Tibial artery (tissue), 4 donors: ENCODE measurements at regions not wholly inside any gene's neighbourhood (a gene's known extent, or its start where the extent isn't known, plus 50 kb on each side); places are given as distances from the start of the nearest gene placed in this dataset.

Experiments
- DNase-seq, 2 donors: peaks; one replicate each; pipeline ENCODE4 v3.0.0-alpha.2; 2019
- H3K27ac ChIP-seq, 2 donors: fragments of 200-600 bp; sonication (generic) in 1 of 2; 1 replicate in 1 of 2; 2 replicates in 1 of 2; pipeline ENCODE4 v1.5.1; 2018 to 2019; ENCODE audit warnings: mild to moderate bottlenecking in 1 of 2
- H3K27me3 ChIP-seq, 2 donors: fragments of 200-600 bp; sonication (generic) in 1 of 2; one replicate each; pipeline versions ENCODE4 v1.5.1 to v1.6.0; 2016 to 2019
- H3K36me3 ChIP-seq, 3 donors: fragments of 200-600 bp; sonication (generic) in 2 of 3; one replicate each; pipeline ENCODE4 v1.5.1; 2016 to 2019; ENCODE audit warnings: mild to moderate bottlenecking in 2 of 3
- H3K4me1 ChIP-seq, 4 donors: fragments of 200-600 bp; sonication (generic) in 2 of 4; 1 replicate in 3 of 4; 2 replicates in 1 of 4; pipeline ENCODE4 v1.5.1; 2016 to 2019
- H3K4me3 ChIP-seq, 2 donors: fragments of 200-600 bp; sonication (generic) in 1 of 2; 1 replicate in 1 of 2; 2 replicates in 1 of 2; pipeline ENCODE4 v1.5.1; 2018 to 2019; ENCODE audit warnings: mild to moderate bottlenecking in 2 of 2
- H3K9me3 ChIP-seq, 3 donors: fragments of 200-600 bp; sonication (generic) in 1 of 3; one replicate each; pipeline ENCODE4 v1.5.1; 2016 to 2019
- intact Hi-C: fragments of 100-400 bp; cut with DNase I; formaldehyde crosslinking; loops from one replicate; pipeline ENCODE4 v1.15.0; 2023; ENCODE audit warnings: low total_unique reads
- TF ChIP-seq, protein P1 (sequence below), 2 experiments: fragments of 200-600 bp in 1 of 2; fragments of 450-650 bp in 1 of 2; IDR thresholded peaks; one replicate each; pipeline ENCODE4 v1.5.1; 2017 to 2019; ENCODE audit warnings: antibody characterized with exemption in 2 of 2, mild to moderate bottlenecking in 1 of 2, moderate library complexity in 1 of 2

DNA sequence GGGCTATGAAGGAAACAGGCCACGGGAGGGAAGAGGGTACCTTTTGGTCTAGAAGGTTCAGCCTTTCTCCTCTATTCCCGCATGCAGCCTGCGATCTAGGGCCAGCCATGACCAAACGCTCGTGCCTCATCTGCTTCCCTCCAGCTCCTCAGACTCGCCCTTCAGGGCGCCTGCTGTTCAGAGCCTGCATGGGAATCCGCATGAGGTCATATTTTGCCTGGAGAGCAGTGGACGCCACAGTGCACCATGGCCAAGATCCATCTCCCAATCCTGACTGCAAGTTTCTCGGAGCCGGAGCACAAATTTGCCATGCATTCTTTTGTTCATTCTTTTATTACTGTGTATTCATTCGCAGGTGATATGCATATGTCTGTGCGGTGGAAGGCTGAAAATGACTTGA is 608.1 kb downstream of the QKI start:
- Histone ChIP-seq H3K27ac (no peak overlapping the region), H3K4me1 (no peaks in the 10 kb centered on the region), H3K36me3 (no peaks in the 10 kb centered on the region), H3K4me3 (no peak overlapping the region), H3K9me3 (no peaks in the 10 kb centered on the region), H3K27me3 (peaks cover 0 to 15% of the 10 kb centered on the region in 2 donors)
- intact Hi-C loops, result no loop called here
- DNase-seq, result no peak
- TF ChIP-seq, protein P1, sequence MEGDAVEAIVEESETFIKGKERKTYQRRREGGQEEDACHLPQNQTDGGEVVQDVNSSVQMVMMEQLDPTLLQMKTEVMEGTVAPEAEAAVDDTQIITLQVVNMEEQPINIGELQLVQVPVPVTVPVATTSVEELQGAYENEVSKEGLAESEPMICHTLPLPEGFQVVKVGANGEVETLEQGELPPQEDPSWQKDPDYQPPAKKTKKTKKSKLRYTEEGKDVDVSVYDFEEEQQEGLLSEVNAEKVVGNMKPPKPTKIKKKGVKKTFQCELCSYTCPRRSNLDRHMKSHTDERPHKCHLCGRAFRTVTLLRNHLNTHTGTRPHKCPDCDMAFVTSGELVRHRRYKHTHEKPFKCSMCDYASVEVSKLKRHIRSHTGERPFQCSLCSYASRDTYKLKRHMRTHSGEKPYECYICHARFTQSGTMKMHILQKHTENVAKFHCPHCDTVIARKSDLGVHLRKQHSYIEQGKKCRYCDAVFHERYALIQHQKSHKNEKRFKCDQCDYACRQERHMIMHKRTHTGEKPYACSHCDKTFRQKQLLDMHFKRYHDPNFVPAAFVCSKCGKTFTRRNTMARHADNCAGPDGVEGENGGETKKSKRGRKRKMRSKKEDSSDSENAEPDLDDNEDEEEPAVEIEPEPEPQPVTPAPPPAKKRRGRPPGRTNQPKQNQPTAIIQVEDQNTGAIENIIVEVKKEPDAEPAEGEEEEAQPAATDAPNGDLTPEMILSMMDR (IDR thresholded peaks at IDR 0.05), result no peak

DNA sequence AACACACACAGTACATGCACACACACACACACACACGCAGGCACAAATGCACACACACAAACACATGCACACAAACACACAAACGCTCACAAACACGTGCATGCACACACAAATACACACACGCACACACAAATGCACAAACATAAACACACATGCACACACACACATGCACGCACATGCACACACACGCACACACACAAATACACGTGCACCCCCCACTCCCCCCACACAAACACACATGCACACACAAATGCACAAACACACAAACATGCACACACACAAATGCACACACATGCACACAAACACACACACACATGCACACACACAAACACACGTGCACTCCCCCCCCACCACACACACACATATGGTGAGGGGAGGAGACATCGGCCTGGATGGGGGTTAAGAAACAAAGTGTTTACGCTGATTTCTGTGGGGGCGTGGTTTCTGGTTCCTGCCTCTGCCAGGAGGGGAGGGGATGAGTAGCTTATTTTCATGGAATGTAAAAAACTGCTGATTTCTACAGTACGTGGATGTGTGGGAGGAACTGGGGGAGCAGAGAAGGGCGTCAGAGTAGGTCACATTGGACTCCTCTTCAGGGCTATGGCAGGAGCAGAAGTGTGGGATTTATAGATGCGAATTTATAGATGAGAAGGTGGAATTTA is 607.2 kb downstream of the QKI start:
- Histone ChIP-seq H3K36me3 (no peaks in the 10 kb centered on the region), H3K9me3 (no peaks in the 10 kb centered on the region), H3K27me3 (peaks cover 0 to 15% of the 10 kb centered on the region in 2 donors), H3K4me3 (no peak overlapping the region), H3K27ac (no peak overlapping the region), H3K4me1 (no peaks in the 10 kb centered on the region)
- DNase-seq, result no peak
- TF ChIP-seq, protein P1 (IDR thresholded peaks at IDR 0.05), result no peak
- intact Hi-C loops, result no loop called here

DNA sequence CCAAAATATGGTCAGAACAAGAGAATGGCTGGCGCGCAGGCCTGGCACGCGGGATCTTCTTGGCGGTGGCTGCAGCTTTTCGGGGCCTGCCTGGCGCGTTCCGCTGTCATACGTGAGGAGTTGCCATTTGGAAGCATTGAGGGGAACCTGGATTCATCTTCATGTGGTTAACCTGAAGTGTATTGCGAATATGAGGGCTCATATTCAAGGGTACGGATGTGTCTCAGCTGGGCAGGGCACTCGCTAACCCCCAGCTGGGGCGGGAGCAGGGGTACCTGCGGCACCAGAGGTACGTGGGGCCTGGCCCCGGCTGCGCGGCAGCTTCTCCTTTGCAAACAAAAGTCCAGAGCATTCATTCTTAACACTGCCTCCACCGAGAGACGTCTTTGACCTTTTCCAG is 605.6 kb downstream of the QKI start:
- no peaks in the 10 kb centered on the region for H3K4me1 ChIP-seq
- intact Hi-C loops, result no loop called here
- peaks cover 0 to 15% of the 10 kb centered on the region in 2 donors for H3K27me3 ChIP-seq
- no peaks in the 10 kb centered on the region for H3K9me3 ChIP-seq
- H3K36me3 ChIP-seq, result no peaks in the 10 kb centered on the region
- DNase-seq, result no peak
- H3K4me3 ChIP-seq, result no peak overlapping the region
- H3K27ac ChIP-seq, result no peak overlapping the region
- TF ChIP-seq, protein P1 (IDR thresholded peaks at IDR 0.05), result no peak

DNA sequence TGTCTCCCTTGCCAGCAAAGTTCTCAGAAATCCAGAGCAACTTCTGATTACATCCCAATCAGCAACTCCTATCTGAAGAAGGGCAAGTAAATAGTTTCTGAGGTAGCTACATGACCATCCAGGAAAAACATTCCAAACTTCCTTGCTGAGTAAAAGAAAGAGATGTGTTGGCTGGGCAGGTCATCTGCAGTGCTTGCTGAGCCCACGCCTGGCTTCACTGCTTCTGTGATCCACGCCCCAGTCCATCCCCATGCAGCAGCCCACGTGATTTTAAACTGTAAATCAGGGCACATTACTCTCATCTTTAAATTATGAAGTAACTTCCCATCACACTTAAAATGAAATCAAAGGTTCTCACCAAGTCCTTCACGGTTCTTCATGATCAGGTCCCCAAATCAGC is 603.6 kb downstream of the QKI start:
- Histone ChIP-seq H3K4me1 (no peaks in the 10 kb centered on the region), H3K27ac (no peak overlapping the region), H3K4me3 (no peak overlapping the region), H3K9me3 (no peaks in the 10 kb centered on the region), H3K27me3 (peaks cover 0 to 15% of the 10 kb centered on the region in 2 donors), H3K36me3 (no peaks in the 10 kb centered on the region)
- TF ChIP-seq, protein P1 (IDR thresholded peaks at IDR 0.05), result no peak
- no peak for DNase-seq
- intact Hi-C loops, result no loop called here

DNA sequence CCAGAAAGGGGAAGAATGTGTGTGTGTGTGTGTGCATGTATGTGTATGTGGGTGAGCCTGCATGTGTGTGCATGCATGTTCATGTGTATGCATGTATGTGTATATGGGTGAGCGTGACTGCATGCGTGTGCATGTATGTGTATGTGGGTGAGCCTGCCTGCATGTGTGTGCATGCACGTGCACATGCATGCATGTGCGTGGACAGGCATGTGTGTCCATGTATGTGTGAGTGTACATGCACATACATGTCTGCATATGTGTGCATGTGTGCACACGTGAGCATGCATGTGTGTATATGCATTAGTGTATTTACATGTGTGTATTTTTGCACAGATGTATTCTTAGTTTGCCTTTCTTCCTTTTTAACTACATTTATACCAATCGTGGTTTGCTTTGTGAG is 601.5 kb downstream of the QKI start:
- no peak for DNase-seq
- peaks cover 0 to 6% of the 10 kb centered on the region in 2 donors for H3K27me3 ChIP-seq
- H3K9me3 ChIP-seq, result no peaks in the 10 kb centered on the region
- no peaks in the 10 kb centered on the region for H3K36me3 ChIP-seq
- TF ChIP-seq, protein P1 (IDR thresholded peaks at IDR 0.05), result no peak
- no peak overlapping the region for H3K27ac ChIP-seq
- H3K4me1 ChIP-seq, result no peaks in the 10 kb centered on the region
- intact Hi-C loops, result no loop called here
- no peak overlapping the region for H3K4me3 ChIP-seq

DNA sequence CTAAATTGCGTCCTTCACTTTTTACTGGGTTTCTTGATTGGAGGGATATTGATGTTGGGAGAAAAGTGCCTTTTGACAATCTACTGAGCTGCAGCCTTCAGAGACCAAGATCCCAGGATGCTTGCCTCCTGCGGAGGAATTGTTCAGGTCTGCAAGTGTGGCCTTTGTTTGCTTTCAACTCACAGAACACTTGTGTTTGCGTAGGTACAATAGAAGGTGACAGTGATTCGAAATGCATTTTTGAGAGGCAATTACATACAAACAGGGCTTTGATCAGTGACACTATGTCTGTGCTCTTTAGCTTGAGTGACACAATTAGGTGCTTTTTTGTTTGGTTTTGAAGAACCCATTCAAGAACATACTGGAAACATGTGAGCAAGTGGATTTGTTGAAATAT is 600.6 kb downstream of the QKI start:
- TF ChIP-seq, protein P1 (IDR thresholded peaks at IDR 0.05), result no peak
- Histone ChIP-seq H3K36me3 (no peaks in the 10 kb centered on the region), H3K9me3 (no peaks in the 10 kb centered on the region), H3K27ac (no peak overlapping the region), H3K27me3 (peaks cover 0 to 3% of the 10 kb centered on the region in 2 donors), H3K4me3 (no peak overlapping the region), H3K4me1 (no peaks in the 10 kb centered on the region)
- intact Hi-C loops, result no loop called here
- no peak for DNase-seq
